Muscle of leg (tissue), 3 donors: ENCODE measurements at regions not wholly inside any gene's neighbourhood (a gene's known extent, or its start where the extent isn't known, plus 50 kb on each side); places are given as distances from the start of the nearest gene placed in this dataset.
"Not testable (repeated sequence)": the region's sequence is repeated elsewhere in the genome, so short reads cannot be mapped to it uniquely, and the experiment has no call there.

ENCODE experiments used
- DNase-seq: peaks from one replicate; pipeline ENCODE4 v3.0.0; 2013
- H3K27ac ChIP-seq: one replicate; pipeline ENCODE4 v1.5.1; 2013; ENCODE audit warnings: mild to moderate bottlenecking, low read length, control low read depth
- H3K27me3 ChIP-seq: one replicate; pipeline ENCODE4 v1.6.1; 2013; ENCODE audit warnings: low read length; ENCODE audit not compliant: control insufficient read depth, insufficient read depth
- H3K36me3 ChIP-seq: one replicate; pipeline ENCODE4 v1.6.1; 2013; ENCODE audit warnings: low read length; ENCODE audit not compliant: control insufficient read depth, insufficient read depth
- H3K4me1 ChIP-seq: one replicate; pipeline ENCODE4 v1.6.1; 2013; ENCODE audit warnings: low read length; ENCODE audit not compliant: control insufficient read depth, insufficient read depth
- H3K4me3 ChIP-seq: one replicate; pipeline ENCODE4 v1.5.1; 2013; ENCODE audit warnings: low read length, control low read depth
- H3K9me3 ChIP-seq: replicated peaks from 2 replicates; pipeline ENCODE4 v1.6.1; 2013; ENCODE audit warnings: low read depth, low read length; ENCODE audit not compliant: control insufficient read depth
- WGBS: methylation state at CpG from one replicate; pipeline ENCODE4 v1.1.5; 2013; ENCODE audit warnings: missing lambda C conversion rate; ENCODE audit not compliant: insufficient coverage; 5-methylcytosine and 5-hydroxymethylcytosine counted together

- no peak for DNase-seq
- no peaks in the 10 kb centered on the region for H3K36me3 ChIP-seq
- peaks cover 18% of the 10 kb centered on the region for H3K27me3 ChIP-seq
- H3K4me3 ChIP-seq: no peak overlapping the region
- no peaks in the 10 kb centered on the region for H3K4me1 ChIP-seq
- no peaks in the 10 kb centered on the region for H3K9me3 ChIP-seq
- no peak overlapping the region for H3K27ac ChIP-seq
- WGBS: no CpG with 5 or more reads among the region's 5 CpGs
These were observed 120.0 kb upstream of the ZNF536 start for GRCh38 chr19:30252214-30252613.

DNA sequence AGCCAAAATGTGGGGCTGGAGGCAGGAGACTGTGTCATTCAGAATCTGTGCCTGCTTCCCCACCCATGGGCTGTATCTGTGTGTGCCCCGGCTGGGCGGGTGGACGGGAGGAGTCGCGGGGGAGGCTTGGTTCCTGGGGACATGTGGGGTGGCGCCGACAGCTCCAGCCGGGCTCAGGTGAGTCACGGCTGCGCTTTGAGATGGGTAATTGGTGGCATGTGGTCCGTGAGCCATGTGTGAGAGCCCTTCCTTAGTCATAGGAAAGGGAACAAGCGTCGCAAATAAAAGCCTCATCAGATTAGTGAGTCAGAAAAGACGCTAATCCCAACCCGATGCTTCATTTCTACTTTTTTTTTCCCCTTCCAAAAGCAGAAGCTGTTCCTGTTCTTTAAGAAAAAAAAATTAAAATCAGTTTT, 118.6 kb upstream of the ZNF536 start:
- WGBS: 19% methylated on average over 9 of the region's 15 CpGs
- peaks cover 18% of the 10 kb centered on the region for H3K27me3 ChIP-seq

DNA sequence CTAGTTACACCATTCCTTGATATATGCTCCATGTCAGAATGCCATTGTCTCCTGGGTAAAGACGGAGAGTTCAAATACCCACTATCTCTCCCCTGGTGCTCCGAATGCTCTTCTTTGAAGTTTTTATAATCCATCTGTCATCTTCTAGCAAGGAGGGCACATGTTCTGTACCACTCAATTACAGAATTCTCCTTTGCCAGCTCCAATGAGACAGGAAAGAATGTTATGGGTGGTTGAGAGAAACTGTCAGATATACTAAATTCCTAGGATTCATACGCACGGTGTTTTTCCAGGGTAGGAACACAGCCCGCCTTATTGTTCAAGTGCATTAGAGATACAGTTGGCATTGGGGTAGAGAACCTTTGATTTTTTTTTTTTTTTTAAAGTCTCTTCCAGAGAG, 118.0 kb upstream of the ZNF536 start:
- 80% methylated on average over 1 of the region's 5 CpGs for WGBS
- peaks cover 18% of the 10 kb centered on the region for H3K27me3 ChIP-seq
- H3K4me1 ChIP-seq: no peaks in the 10 kb centered on the region
- no peaks in the 10 kb centered on the region for H3K36me3 ChIP-seq
- no peak overlapping the region for H3K4me3 ChIP-seq
- H3K27ac ChIP-seq: no peak overlapping the region
- no peaks in the 10 kb centered on the region for H3K9me3 ChIP-seq
- DNase-seq: no peak

More for the DNA sequence above, 118.6 kb upstream of the ZNF536 start:
- Histone ChIP-seq H3K4me3 (no peak overlapping the region), H3K4me1 (no peaks in the 10 kb centered on the region), H3K27ac (no peak overlapping the region), H3K9me3 (no peaks in the 10 kb centered on the region), H3K36me3 (no peaks in the 10 kb centered on the region)
- DNase-seq: no peak

GRCh38 chr19:30254789-30255188, 117.4 kb upstream of the ZNF536 start:
- Histone ChIP-seq H3K4me3 (no peak overlapping the region), H3K27me3 (peaks cover 18% of the 10 kb centered on the region), H3K9me3 (no peaks in the 10 kb centered on the region), H3K36me3 (no peaks in the 10 kb centered on the region), H3K27ac (no peak overlapping the region), H3K4me1 (no peaks in the 10 kb centered on the region)
- no peak for DNase-seq
- WGBS: no CpG with 5 or more reads among the region's 5 CpGs

GRCh38 chr19:30255791-30256495, 116.2 kb upstream of the ZNF536 start:
- Histone ChIP-seq H3K4me1 (no peaks in the 10 kb centered on the region), H3K27me3 (peaks cover 18% of the 10 kb centered on the region), H3K27ac (no peak overlapping the region), H3K36me3 (no peaks in the 10 kb centered on the region), H3K4me3 (no peak overlapping the region), H3K9me3 (no peaks in the 10 kb centered on the region)
- no peak for DNase-seq
- WGBS: 31% methylated on average over 7 of the region's 15 CpGs

DNA sequence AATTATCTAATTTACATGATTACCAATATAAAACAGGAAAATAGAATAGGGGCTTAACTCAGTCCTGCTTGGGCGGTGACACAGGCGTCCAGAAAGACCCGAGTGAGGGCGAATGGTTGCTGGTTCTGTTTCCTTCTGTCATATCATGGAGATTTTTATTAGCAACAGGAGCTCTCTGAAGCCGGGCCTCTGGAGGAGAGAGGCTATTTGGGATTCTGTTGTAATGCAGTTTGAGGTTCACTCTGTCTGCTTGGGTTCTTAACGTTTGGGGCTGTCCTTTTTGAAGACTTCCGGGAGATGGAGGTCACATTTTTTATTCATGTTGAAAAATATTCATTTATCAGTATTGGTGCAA, 115.7 kb upstream of the ZNF536 start:
- no peaks in the 10 kb centered on the region for H3K9me3 ChIP-seq
- 38% methylated on average over 4 of the region's 7 CpGs for WGBS
- no peaks in the 10 kb centered on the region for H3K36me3 ChIP-seq
- H3K4me1 ChIP-seq: no peaks in the 10 kb centered on the region
- H3K27ac ChIP-seq: no peak overlapping the region
- H3K4me3 ChIP-seq: no peak overlapping the region
- DNase-seq: no peak
- peaks cover 18% of the 10 kb centered on the region for H3K27me3 ChIP-seq

- H3K4me1 ChIP-seq: no peaks in the 10 kb centered on the region
- no peaks in the 10 kb centered on the region for H3K27me3 ChIP-seq
- no peaks in the 10 kb centered on the region for H3K9me3 ChIP-seq
- H3K27ac ChIP-seq: no peak overlapping the region
- no peak overlapping the region for H3K4me3 ChIP-seq
- H3K36me3 ChIP-seq: no peaks in the 10 kb centered on the region
- peak; percentile 43 for DNase-seq
- WGBS: 0% methylated on average over 1 of the region's 6 CpGs
These were observed 108.3 kb upstream of the ZNF536 start for GRCh38 chr19:30263830-30264381.

DNA sequence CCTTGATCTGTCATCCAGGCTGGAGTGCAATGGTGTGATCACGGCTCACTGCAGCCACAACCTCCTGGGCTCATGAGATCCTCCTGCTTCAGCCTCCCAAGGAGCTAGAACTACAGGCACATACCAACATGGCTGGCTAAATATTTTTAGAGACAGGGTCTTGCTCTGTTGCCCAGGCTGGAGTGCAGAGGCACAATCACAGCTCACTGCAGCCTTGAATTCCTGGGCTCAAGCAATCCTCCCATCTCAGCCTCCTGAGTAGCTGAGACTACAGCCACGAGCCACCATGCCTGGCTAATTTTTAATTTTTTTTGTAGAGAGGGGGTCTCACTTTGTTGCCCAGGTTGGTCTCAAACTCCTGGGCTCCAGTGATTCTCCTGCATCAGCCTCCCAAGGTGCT, 106.3 kb upstream of the ZNF536 start:
- H3K27me3 ChIP-seq, H3K4me1 ChIP-seq, H3K36me3 ChIP-seq, H3K4me3 ChIP-seq, DNase-seq, H3K27ac ChIP-seq, H3K9me3 ChIP-seq: not testable (repeated sequence)
- 80% methylated on average over 1 of the region's 2 CpGs for WGBS

DNA sequence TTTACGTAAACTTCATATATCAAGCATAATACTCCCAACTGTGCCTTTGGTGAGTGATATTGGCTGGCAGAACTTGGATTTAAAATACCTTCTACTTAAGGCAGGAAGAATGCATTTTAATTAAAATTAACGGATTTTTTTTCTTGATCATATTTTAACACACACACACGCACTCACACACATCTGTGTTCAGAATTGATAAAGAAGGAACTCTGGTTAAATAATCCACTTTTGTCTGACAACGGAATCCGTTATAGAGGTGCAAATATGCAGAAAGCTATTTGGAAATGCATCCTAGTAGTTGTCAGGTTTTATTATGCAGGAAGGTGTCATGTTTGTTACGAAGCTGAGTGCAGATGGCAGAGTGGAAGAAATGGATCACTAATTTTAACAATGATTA, 105.5 kb upstream of the ZNF536 start:
- Histone ChIP-seq H3K4me3 (no peak overlapping the region), H3K9me3 (no peaks in the 10 kb centered on the region), H3K27me3 (no peaks in the 10 kb centered on the region), H3K4me1 (no peaks in the 10 kb centered on the region), H3K27ac (no peak overlapping the region), H3K36me3 (no peaks in the 10 kb centered on the region)
- WGBS: 67% methylated on average over 3 of the region's 6 CpGs
- no peak for DNase-seq

GRCh38 chr19:30267332-30267731, 104.9 kb upstream of the ZNF536 start:
- Histone ChIP-seq H3K27ac (no peak overlapping the region), H3K9me3 (no peaks in the 10 kb centered on the region), H3K27me3 (no peaks in the 10 kb centered on the region), H3K4me1 (no peaks in the 10 kb centered on the region), H3K36me3 (no peaks in the 10 kb centered on the region), H3K4me3 (no peak overlapping the region)
- 86% methylated on average over 2 of the region's 3 CpGs for WGBS
- DNase-seq: no peak

DNA sequence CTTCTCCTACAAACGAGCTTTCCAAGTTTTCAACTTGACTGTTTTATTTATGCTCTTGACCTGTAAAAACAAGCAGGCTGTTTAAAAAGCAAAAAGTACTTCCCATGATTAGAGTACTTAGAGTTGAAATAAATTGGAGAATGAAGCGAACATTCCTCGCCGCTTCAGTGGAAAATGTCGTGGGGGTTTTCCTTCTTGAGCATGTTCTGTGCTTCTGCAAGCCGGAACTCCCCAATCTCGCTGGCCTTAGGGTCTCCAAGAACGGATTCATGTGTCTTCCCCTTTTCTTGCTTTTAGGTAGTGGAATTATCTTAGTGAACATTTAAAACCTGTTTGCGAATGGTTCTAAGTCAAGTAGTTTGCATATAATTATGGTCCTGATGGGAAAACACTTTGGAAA, 103.6 kb upstream of the ZNF536 start:
- H3K9me3 ChIP-seq: peaks cover 7% of the 10 kb centered on the region
- H3K36me3 ChIP-seq: no peaks in the 10 kb centered on the region
- DNase-seq: no peak
- H3K27me3 ChIP-seq: no peaks in the 10 kb centered on the region
- H3K4me1 ChIP-seq: no peaks in the 10 kb centered on the region
- 89% methylated on average over 3 of the region's 9 CpGs for WGBS
- no peak overlapping the region for H3K27ac ChIP-seq
- H3K4me3 ChIP-seq: no peak overlapping the region
